KMS-11 (cell line): ENCODE measurements at regions not wholly inside any gene's neighbourhood (a gene's known extent, or its start where the extent isn't known, plus 50 kb on each side); places are given as distances from the start of the nearest gene placed in this dataset.
"Not testable (repeated sequence)": the region's sequence is repeated elsewhere in the genome, so short reads cannot be mapped to it uniquely, and the experiment has no call there.

Experiments
- H2AFZ ChIP-seq: fragments of 200-600 bp; sonication (generic); 2 replicates; pipeline ENCODE4 v1.6.1; 2016; ENCODE audit warnings: antibody characterized with exemption, mixed run types, low read depth
- H3K27ac ChIP-seq: fragments of 200-600 bp; sonication (generic); 2 replicates; pipeline ENCODE4 v1.6.1; 2016; ENCODE audit warnings: mild to moderate bottlenecking, mixed run types
- H3K27me3 ChIP-seq: fragments of 200-600 bp; sonication (generic); 2 replicates; pipeline ENCODE4 v1.6.1; 2017; ENCODE audit warnings: mild to moderate bottlenecking, low read depth, mixed run types, moderate library complexity; ENCODE audit not compliant: insufficient read depth
- H3K36me3 ChIP-seq: fragments of 200-600 bp; sonication (generic); 2 replicates; pipeline ENCODE4 v1.6.1; 2017; ENCODE audit warnings: mild to moderate bottlenecking, mixed run types; ENCODE audit not compliant: insufficient read depth
- H3K4me1 ChIP-seq: fragments of 200-600 bp; sonication (generic); 2 replicates; pipeline ENCODE4 v1.6.1; 2016; ENCODE audit warnings: mild to moderate bottlenecking, low read depth, mixed run types; ENCODE audit not compliant: poor library complexity, severe bottlenecking
- H3K4me2 ChIP-seq: fragments of 200-600 bp; sonication (generic); 2 replicates; pipeline ENCODE4 v1.7.0; 2016; ENCODE audit warnings: mild to moderate bottlenecking, mixed run types
- H3K4me3 ChIP-seq: fragments of 200-600 bp; sonication (generic); IDR thresholded peaks from 2 replicates; pipeline ENCODE4 v1.6.1; 2017; ENCODE audit warnings: low read depth, low read length, mixed read lengths; ENCODE audit not compliant: insufficient read depth
- H3K79me2 ChIP-seq: fragments of 200-600 bp; sonication (generic); 2 replicates; pipeline ENCODE4 v1.6.1; 2016; ENCODE audit warnings: low read depth, mixed run types; ENCODE audit not compliant: insufficient read depth
- H3K9ac ChIP-seq: fragments of 200-600 bp; sonication (generic); 2 replicates; pipeline ENCODE4 v1.6.1; 2016; ENCODE audit warnings: mild to moderate bottlenecking, mixed run types
- H4K20me1 ChIP-seq: fragments of 200-600 bp; sonication (generic); 2 replicates; pipeline ENCODE4 v1.6.1; 2016; ENCODE audit warnings: mild to moderate bottlenecking, mixed run types; ENCODE audit not compliant: insufficient read depth
- CTCF ChIP-seq: fragments of 200-600 bp; sonication (generic); conservative IDR thresholded peaks from 2 replicates; pipeline ENCODE4 v1.6.1; 2017; ENCODE audit warnings: low read depth, mild to moderate bottlenecking, antibody characterized with exemption, low read length, moderate library complexity, mixed read lengths

GRCh38 chr5:157941616-157942015, 82.7 kb upstream of the CLINT1 start:
- H3K36me3 ChIP-seq, result no peaks in the 10 kb centered on the region
- H3K4me3 ChIP-seq, result no peak overlapping the region
- H4K20me1 ChIP-seq, result no peaks in the 10 kb centered on the region
- peaks cover 4% of the 10 kb centered on the region for H3K4me1 ChIP-seq
- no peaks in the 10 kb centered on the region for H3K27me3 ChIP-seq
- no peak overlapping the region for H2AFZ ChIP-seq
- no peaks in the 10 kb centered on the region for H3K79me2 ChIP-seq
- no peak overlapping the region for H3K9ac ChIP-seq
- no peak overlapping the region for H3K27ac ChIP-seq
- no peak overlapping the region for H3K4me2 ChIP-seq
- no peak for TF ChIP-seq CTCF

- not testable (repeated sequence) for H3K27me3 ChIP-seq, H3K4me3 ChIP-seq, H2AFZ ChIP-seq, H3K9ac ChIP-seq, H3K79me2 ChIP-seq, H3K36me3 ChIP-seq, H3K4me1 ChIP-seq, H3K4me2 ChIP-seq, H4K20me1 ChIP-seq, H3K27ac ChIP-seq
These were observed 79.2 kb upstream of the CLINT1 start for GRCh38 chr5:157938101-157938500.

DNA sequence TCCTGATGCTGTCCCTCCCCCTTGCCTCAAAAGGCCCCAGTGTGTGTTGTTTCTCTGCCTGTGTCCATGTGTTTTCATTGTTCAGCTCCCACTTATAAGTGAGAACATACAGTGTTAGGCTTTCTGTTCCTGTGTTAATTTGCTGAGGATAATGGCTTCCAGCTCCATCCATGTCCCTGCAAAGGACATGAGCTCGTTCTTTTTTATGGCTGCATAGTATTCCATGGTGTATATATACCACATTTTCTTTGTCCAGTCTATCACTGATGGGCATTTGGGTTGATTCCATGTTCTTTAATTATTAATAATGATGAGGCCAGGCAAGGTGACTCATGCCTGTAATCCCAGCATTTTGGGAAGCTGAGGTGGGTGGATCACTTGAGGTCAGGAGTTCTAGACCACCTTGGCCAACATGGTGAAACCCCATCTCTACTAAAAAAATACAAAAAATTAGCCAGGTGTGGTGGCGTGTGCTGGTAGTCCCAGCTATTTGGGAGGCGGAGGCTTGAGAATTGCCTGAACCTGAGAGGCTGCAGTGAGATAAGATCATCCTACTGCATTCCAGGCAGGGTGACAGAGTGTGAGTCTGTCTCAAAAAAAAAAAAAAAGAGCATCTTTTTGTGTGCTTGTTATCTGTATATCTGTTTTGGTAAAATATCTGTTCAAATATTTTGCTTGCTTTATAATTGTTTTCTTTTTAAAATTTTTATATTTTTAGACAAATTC, 78.0 kb upstream of the CLINT1 start:
- H4K20me1 ChIP-seq, H3K9ac ChIP-seq, H3K4me3 ChIP-seq, H3K36me3 ChIP-seq, H3K4me1 ChIP-seq, H3K4me2 ChIP-seq, H3K27ac ChIP-seq, H3K79me2 ChIP-seq, H3K27me3 ChIP-seq, H2AFZ ChIP-seq: not testable (repeated sequence)

DNA sequence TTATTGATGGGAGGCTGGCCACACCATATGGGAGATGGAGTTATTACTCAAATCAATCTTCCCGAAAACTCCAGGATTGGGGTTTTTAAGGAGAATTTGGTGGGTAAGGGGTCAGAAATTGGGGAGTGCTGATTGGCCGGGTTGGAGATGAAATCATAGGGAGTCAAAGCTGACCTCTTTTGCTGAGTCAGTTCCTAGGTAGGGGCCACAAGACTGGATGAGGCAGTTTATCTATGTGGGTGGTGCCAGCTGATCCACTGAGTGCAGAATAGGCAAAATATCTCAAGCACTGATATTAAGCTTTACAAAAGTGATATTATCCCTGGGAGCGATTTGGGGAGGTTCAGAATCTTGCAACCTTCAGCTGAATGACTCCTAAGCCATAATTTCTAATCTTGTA, 75.7 kb upstream of the CLINT1 start:
- H3K4me3 ChIP-seq, result no peak overlapping the region
- no peaks in the 10 kb centered on the region for H3K36me3 ChIP-seq
- no peaks in the 10 kb centered on the region for H3K27me3 ChIP-seq
- no peaks in the 10 kb centered on the region for H3K4me1 ChIP-seq
- no peaks in the 10 kb centered on the region for H3K79me2 ChIP-seq
- no peak overlapping the region for H3K4me2 ChIP-seq
- H2AFZ ChIP-seq, result no peak overlapping the region
- TF ChIP-seq CTCF, result no peak
- no peaks in the 10 kb centered on the region for H4K20me1 ChIP-seq
- H3K27ac ChIP-seq, result no peak overlapping the region
- H3K9ac ChIP-seq, result no peak overlapping the region

DNA sequence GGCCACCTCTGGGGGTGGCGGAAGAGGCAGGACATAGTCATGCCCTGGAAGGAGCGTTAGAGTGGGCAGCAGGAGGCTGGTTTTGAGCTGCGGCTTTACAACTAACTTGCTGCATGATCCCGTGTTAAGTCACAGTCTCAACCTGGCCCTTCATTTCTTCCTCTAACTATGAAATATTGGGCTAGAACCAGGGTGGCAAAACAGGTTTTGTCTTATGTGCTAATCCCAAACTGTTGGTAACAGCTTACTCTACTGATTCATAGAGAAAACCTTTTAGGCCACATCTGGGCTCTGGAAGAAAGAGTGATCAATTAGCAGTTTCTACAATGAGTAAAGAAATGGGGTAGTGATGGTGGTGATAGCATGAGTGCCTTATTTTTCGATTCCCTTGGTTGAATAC, 74.1 kb upstream of the CLINT1 start:
- Histone ChIP-seq H3K4me3 (no peak overlapping the region), H3K36me3 (no peaks in the 10 kb centered on the region), H3K4me2 (no peak overlapping the region), H3K4me1 (no peaks in the 10 kb centered on the region), H3K9ac (no peak overlapping the region), H3K79me2 (no peaks in the 10 kb centered on the region), H2AFZ (no peak overlapping the region), H4K20me1 (no peaks in the 10 kb centered on the region), H3K27me3 (no peaks in the 10 kb centered on the region), H3K27ac (no peak overlapping the region)
- TF ChIP-seq CTCF, result no peak
